ENCODE measurements at regions not wholly inside any gene's neighbourhood (a gene's known extent, or its start where the extent isn't known, plus 50 kb on each side); places are given as distances from the start of the nearest gene placed in this dataset.

DNA sequence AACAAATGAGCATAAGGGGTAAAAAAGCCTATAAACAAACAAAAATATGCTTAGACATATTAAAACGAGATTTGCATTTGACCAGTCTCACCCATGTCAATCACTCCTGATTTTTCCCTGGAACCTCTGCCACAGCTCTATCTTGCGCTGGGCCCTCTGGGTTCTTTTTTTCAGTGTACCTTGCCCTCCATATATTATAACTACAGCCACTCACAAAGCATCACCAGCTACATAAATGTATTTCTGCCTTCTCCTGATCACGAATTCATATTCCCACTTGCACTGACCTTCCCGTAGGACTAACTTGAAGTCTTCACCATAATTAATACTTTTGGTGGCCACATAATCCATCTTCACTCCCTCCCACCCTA, 395.6 kb upstream of the ROBO2 start:
- FAIRE-seq, result no peak

DNA sequence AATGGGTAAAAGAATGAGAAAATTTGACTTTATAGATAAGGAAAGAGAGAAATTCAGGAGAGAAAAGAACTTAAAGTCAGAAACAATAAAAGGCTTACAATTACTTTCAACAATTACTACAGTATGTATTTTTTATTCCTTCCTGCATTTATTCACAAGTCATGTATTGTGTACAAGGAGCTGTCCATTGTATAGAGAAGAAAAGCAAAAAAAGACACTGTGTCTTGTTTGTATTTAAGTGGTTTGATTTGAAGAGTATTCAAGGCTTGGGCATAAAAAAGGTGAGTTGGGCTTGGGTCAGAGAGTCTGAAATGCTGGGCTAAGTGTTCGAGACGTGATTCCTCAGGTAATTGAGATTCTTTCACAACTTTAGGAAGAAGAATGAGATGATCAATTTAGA, 394.2 kb upstream of the ROBO2 start:
- FAIRE-seq, result no peak

DNA sequence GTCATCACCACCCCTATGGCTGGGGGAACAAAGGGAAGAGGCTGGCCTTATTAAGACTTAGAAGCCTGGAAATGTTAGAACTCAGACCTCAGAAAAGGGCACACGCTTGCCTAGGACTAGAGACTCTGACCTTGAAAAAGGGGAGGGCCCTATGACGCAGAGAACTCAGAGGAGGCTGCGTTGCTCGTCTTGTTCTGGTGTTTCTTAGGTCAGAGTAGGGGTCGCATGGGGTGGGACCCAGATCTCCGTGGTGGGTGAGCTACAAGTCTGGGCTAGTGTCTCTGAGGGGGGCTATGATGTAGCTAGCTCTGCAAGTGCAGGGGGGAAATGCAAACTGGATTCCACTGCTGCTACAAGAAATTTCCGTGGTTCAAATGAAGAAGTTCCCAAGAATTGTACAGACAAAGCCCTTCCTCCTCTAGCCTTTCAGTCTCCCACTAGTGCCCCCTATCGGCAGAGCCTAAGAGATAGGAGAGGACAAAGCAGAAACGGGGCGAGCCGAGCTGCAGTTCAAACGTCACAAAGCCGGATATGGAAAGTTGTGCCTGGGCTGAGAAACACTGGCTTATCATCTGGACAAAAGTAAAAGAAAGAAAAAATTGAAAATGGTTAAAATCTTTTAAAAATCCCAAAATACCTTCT, 392.9 kb upstream of the ROBO2 start:
- FAIRE-seq, result no peak

DNA sequence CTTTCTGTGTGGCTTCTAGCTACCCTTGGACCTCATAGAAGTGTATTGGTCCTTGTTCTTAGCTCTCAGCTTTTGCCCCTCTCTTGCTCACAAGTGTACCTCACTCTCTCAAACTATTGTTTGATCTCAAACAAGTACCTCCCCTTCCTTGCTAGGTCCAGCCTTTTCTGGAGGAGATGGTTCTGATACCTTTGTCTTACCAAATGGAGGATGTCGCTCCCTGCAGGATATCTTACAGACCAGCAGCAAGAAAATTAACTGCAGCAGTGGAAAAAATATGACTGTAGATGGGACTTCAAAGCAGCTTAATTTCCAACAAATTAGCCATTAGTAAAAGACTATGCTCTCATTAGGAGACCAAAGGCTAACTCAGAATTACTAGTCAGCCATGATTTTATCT, 388.1 kb upstream of the ROBO2 start:
- FAIRE-seq, result no peak

DNA sequence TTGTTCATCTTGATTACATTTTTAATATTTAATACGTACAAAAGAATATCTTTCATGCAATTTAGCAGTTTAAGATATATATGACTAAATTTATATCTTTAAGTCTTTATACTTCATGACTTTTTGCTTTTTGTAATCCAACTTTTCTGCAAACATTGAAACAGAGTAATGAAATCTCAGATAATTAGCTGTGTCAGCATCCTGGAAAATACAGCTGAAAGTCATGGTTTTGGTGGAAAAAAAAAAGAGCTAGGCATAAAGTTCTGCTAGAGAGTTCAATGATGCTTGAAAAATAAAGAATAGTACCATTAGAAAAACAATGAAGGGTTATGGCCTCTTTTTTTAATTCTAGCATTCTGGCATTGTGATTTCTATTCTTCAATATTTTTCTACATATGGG, 387.4 kb upstream of the ROBO2 start:
- no peak for FAIRE-seq

DNA sequence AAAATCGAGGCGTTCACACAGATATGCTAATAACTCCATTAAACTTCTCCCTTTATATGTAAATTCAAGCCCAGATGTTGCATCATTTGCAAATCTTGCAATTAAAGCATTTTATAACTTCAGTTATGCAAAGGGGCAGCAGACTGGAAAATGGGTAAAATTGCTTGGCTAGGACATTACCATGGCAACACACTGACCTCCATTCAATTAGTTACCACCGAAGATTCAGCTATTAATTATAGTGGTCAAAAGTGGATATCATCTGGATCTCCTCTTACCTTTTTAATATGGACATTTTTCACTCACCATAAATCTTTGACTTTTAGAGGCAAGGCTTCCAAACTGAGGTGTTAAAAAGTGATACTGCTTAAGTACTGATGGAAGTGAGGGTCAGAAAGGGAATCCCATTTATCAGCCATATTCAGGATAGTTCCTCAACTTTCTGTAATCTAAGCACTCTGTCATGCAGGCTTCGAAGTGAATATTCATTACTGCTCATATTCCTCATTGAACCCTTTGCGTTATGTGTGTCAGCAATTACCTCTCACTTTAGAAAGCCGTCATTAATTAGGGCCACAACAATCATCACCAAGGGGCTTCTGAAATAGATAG, 386.2 kb upstream of the ROBO2 start:
- FAIRE-seq, result no peak

DNA sequence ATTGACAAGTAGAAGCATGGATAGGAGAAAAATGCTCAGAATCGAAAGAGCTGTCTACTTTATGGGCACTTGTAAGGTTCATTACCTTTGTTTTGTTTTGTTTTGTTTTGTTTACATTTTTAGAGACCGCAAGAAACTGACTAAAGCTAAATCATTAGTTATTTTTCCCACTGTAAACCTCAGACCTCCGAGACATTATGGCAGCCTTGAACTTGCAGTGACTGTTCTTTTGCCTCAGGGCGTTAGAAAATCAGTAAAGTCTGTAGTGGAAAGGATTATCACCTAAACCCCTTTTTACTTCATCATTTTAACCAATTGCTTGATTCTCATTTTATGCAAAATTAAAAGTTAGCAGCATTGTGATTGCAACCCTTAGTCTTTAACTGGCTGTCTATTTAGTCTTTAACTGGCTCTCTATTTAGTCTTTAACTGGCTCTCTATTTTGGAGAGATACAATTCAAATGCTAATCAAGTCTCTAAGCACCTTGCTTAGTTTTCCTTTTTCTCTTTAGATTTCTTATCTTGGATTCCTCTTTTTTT, 383.3 kb upstream of the ROBO2 start:
- no peak for FAIRE-seq

DNA sequence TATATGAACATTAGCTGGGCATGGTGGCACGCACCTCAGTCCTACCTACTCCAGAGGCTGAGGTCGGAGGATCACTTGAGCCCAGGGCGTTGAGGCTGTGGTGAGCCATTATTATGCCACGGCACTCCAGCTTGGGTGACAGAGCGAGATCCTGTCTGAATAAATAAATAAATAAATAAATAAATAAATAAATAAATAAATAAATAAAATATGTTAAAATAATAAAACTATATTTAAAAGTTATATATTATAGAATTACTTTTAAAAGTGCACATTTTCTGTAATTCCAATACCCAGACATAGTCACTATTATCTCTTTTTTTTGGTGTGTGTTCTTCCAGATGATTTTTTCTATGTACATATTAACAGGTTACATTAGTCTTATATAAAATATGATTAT, 382.0 kb upstream of the ROBO2 start:
- FAIRE-seq, result no peak

DNA sequence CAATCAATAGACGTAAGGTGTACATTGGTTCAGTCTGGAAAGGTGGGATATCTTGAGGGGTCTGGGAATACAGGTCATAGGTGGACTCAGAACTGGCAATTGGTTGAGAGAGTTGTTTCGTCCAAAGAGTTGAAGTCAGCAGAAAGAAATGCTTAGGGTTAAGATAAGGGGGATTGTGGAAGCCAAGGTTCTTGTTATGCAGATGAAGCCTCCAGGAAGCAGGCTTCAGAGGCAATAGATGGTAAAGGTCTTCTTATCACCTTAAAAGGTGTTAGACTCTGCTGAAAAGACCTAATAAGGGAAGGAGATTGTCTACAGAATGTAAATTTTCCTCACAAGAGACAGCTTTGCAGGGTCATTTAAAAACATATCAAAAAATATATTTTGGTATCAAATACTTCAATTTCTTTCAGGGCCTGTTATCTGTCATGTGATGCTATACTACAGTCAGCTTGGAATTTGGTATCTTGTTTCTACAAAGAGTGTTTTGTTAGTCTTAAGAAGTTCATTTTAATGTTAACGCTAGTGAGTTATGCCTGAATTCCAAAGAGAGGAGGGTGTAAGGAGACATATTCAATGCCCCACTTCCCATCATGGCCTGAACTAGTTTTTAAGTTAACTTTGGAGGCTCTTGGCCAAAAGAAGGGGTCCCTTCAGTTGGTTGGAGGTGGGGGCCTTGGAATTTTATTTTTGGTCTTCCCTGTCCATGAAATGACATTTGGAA, 378.2 kb upstream of the ROBO2 start:
- no peak for FAIRE-seq

DNA sequence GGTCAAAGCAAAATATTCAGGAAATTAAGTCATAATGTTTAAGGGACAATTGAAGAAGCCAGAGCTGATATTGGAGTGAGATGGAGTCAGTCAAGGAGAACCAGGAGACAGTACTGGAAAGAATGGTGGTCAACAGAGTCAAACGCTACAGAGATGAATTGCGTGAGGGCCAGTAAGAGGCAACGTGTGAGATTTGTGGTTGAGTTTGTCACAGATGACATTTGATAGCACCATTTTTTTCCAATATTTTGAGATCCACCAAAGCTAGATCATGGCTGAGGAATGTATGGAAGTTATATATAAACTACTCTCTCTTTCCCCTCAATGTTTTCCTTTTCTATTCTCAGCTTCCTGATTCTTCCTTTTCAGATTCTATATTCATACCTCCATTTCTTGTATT, 375.1 kb upstream of the ROBO2 start:
- no peak for FAIRE-seq

DNA sequence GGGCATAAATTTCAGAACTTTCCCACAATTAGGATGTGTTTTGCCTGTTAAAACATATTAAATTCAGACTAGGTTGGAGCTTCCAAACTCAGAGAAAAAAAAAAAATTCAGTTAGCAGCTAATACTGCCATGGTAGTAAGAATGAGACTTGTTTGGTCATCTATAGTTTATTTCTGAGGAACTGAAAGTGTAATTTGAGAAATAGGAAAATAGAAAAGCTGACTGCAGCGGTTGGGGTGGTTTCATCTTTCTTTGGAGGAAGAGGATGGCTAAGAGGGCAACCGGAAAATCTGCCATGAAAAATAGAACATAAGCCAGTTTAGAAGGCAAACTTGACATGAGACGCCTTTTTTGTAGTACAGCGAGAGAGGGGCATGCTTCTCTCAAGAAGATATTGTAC, 371.2 kb upstream of the ROBO2 start:
- FAIRE-seq, result no peak

DNA sequence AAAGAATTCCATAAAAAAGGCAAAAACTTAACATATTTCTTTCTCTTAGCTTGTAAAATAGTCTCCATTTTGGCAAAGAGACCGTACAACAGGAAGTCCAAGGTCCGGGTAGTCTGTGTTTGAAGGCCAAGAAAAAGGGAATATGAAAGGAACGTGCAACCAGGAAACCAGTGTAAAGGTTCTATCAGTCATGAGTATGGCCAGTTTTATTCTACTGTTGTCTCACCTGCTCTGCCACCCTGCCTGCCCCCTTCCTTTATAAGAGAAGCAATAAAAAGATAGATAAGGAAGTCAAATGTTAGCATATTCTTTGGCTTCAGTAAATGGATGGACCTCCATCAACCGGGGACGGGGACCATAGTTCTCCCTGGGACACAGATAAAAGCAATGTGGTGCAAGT, 370.6 kb upstream of the ROBO2 start:
- no peak for FAIRE-seq

DNA sequence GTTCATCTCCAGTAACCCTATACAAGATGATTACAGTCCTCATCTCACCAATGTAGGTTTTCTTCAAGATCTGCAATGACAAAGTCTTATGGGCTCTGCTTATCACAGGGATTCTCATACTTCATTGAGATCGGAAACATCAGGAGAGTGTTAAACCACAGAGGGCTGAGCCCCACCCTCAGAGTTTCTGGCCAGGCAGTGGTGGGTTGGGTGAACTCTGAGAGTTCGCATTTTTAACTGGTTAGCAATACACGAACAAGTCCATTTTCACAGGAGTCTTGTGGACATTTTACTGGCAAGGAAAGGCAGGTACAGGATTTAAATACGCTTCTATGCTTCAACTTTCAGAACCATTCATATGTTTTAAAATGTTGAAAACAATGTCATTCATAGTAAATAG, 366.7 kb upstream of the ROBO2 start:
- no peak for FAIRE-seq

DNA sequence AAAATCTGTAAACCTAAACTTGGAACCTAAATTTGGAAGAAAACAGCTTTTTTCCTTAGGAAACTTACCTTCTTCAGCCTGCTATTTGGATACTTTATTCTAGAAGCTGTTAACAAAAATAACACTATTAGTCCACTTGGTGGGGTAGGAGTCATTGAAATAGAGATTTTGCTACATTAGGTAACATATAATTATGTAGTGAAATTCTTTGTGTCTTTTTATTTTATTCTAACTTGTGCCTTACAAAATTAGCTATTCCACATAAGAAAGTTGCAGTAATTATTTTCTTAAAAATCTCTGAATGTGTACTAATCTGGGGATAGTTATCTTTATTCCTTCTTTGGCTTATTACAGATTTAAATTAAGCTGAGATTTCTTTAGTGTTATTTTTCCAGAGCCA, 360.4 kb upstream of the ROBO2 start:
- FAIRE-seq, result no peak

DNA sequence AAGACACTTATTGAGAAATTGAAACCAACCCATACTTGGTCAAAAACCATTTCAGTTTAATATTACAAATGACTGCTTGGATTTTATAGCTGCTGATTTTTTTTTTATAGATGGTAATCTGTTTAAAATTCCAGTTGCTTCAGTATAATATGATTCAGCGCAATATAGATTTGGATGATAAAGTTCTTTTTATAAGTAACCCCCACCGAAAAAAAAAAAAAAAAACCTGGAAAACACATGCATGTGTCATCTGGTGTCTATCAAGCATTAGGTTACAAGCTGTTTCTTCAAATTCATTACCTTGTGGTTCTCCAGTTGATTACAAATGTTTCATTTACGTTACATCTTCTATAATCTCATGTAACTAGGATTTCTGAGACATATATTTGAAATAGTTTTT, 356.6 kb upstream of the ROBO2 start:
- no peak for FAIRE-seq

DNA sequence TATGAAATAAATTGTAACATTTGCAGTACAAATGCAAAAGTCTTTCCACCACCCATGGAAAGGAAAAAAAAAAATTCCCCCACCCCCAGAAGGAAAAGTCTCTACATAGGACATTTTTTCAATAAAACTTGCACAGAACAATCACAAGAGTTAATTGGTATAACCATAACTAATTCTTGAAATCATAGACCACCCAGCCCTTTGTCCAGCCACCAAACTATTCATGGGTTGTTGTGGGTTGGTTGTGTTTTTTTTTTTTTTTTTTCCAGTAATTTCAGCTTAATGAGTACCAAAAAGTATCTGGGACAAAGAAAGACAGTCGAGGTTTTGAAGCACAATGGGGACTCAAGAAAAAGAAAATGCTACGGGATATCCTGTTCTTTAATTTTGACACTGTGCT, 355.0 kb upstream of the ROBO2 start:
- FAIRE-seq, result no peak

DNA sequence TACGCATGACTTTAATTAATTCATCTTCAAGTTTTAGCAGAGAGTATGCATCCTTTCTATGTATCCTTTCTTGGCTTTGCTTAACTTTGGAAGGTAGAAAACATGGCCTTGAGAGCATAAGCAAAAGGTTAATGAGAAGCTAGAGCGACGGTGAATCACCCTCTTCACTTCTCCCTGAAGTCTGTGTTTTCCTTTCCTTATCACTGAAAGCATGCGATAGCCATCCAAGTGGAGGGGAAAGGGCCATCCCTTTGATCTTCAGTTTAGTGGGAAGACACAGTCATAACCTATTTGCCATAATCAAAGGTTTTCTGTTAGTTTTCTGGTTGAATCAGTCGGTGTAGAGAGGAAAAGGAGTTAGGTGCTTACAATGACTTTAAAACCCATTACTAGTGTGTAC, 354.0 kb upstream of the ROBO2 start:
- no peak for FAIRE-seq

DNA sequence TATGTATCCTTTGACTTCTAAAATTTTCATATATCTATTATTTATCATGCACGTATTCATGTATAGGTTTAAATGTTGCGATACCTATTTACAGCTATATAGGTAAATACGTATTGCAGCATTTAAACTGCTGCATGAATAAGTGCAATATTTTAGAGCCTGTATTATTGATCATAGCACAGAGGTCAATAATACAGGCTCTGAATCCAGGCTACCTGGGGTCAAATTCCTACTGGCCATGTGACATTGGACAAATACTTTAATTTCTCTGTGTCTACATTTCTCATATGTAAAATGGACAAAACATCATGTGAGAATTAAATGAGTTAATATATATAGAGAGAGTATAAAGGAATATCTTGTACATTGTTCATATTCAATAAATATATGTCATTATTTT, 352.9 kb upstream of the ROBO2 start:
- FAIRE-seq, result no peak

DNA sequence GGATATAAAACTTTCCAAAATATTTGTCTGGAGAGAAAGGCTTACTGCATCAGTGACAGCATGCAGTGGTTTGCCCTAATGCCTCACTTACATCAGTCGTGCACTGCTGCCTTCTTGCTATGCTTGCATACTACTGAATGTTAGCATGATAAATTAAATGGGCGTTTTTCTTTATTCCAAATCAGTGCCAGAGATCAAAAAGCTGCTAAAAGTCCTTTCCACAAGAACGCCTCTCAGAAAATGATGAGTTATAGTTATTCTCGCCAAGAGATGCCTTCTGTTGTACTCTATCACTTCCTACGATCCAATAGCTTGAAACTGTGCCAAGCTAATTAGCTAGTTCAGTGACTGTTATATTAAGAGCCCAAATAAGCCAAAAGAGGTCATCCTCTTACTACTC, 345.8 kb upstream of the ROBO2 start:
- no peak for FAIRE-seq

DNA sequence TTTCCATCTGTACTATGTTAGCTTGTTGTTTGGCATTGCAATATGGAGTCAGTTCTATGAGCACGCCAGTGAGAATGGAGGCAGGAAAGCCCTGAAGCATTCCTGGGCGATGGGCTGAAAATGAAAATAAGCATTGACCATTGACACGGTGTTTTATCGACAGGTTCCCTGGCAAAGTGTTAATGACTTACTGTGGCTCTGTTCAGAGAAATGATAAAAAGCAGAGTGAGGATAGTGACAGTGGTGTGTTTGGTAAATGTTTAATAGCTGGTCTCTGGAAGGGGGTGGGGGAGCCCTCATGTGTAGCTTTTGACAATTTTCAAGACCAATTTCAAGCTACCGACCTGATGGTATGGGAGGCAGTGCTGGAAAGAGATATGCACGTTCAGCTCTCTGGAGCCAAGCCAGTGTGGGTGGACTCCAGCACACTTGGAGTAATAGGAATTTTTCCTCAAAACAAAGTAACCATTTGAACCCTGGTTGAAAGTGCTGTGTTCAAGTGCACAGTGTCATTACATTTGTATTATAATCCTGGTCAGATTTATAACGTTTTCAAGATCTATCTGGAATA, 341.7 kb upstream of the ROBO2 start:
- no peak for FAIRE-seq

DNA sequence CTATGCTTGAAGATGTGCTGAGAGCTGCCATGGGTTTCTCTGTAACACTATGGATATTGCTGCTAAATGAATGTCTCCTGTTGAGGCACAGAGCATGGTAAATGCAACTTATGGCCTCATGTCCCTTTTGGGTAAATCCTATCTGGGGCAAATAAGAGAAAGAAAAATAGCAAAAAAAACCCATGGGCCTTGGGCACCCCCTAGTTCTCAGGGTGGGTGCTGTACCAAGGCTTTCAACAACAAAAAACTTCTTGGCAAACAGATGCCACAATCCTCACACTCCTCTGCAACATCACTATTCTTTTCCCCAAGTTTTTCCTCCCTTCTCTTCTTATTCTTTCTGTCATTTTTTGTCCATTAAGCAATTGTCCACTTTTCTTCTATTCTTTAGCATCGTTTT, 340.1 kb upstream of the ROBO2 start:
- FAIRE-seq, result no peak

DNA sequence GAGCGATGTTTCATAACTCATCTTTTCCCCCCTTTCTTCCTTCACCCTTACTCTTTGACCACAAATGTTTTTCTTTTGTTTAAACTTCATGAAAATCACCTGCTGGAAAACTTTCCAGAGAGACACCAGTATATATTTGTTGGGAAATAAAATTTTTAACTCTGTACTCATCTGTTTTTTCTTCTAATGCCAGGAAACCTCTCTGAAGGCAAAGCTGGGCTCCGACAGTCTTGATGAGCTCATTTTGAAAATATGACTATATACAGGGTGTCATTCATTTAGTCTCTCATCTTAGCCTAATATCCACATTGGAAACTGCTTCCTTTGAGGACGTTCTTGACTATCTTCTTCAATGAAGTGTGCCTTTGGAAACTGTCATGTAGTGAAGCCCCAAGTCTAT, 339.6 kb upstream of the ROBO2 start:
- FAIRE-seq, result no peak

DNA sequence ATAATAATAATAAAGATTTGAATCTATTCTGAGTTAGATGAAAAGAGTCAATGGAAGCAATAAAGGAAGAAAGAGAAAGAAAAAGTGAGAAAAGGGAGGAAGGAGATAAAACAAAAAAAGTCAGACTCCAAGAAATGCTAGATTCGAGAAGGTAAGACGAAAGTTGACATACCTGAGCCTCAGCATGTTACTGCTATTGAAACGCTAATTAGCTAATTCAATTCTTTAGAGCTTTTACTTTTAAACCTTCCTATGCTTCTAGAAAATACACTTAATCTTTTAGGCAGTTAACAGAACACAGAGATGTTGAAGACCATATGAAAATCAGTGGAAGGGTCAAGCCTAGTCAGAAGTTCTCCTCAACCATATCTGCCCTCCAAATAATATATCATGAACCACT, 337.2 kb upstream of the ROBO2 start:
- FAIRE-seq, result no peak

DNA sequence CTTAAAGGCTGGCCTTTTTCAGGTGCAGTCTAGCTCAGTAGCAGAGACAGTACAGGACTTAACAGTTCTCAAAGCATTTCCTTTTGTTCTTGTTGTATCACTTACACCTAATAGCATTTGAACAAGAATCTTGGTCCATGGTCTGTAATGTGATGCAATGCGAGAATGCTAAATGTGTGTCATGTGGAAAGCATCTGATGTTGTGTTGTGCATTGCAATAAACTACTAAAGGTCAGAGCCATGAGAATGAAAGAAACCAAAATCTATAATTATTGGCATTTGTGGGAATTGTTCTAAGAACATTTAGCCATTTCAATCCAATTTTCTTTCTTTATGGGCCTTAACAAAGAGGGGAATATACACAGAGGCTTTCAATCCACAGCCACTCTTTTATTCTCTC, 324.5 kb upstream of the ROBO2 start:
- FAIRE-seq, result no peak

Data from colon (tissue), 2 donors.